GM18907 (cell line): ENCODE measurements at regions not wholly inside any gene's neighbourhood (a gene's known extent, or its start where the extent isn't known, plus 50 kb on each side); places are given as distances from the start of the nearest gene placed in this dataset.

Experiments
- ATAC-seq: cut with Tn5 transposase; IDR thresholded peaks from one replicate; pipeline ENCODE4 v1.9.1; 2021; ENCODE audit warnings: mild to moderate bottlenecking, moderate library complexity; ENCODE audit not compliant: unreplicated experiment

- ATAC-seq = no peak
These were observed 1451.0 kb upstream of the IGFBP7 start for GRCh38 chr4:58561170-58561569.

GRCh38 chr4:58560736-58561135 lies 1450.6 kb upstream of the IGFBP7 start:
- no peak for ATAC-seq

DNA sequence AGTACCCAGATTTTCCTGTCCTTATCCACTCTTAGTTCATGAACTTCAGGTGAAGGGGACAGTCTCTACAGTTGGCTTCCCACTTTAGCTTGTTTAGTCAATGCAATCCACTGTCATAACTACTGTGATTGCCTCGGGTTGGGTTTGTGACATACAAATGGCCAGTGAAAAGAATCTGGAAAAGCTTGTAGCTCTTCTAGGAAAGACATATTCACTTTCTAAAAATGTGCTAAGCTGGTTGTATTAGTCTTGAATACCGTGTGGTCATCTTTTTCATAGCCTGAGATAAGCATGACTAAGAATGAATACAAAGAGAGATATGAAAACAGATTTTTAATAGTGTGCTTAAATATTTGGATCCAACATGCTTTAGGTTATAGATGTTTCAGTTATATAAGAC lies 1443.5 kb upstream of the IGFBP7 start:
- ATAC-seq = no peak

- ATAC-seq = no peak
These were observed 1442.8 kb upstream of the IGFBP7 start for GRCh38 chr4:58553031-58553430.

- ATAC-seq = no peak
These were observed 1441.5 kb upstream of the IGFBP7 start for GRCh38 chr4:58551676-58552075.

DNA sequence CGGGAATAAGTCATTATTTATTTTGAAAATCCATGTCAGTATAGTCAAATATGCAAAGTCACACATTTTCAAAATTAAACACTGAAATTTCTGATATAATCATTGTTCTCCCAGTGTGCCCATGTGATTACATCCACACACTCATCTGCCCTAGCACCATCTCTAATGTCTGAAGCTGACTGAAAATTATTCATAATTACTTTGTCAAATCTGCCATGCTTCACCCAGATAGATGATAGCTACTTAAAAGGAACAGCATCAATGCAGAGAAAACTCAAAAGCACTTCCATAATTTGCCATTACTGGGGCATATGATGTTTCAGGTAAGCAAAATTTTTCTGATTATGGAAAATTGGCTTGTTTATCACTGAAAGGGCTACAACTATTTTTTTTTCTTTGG lies 1433.3 kb upstream of the IGFBP7 start:
- ATAC-seq = no peak

- ATAC-seq = no peak
These were observed 1431.7 kb upstream of the IGFBP7 start for GRCh38 chr4:58541926-58542325.

DNA sequence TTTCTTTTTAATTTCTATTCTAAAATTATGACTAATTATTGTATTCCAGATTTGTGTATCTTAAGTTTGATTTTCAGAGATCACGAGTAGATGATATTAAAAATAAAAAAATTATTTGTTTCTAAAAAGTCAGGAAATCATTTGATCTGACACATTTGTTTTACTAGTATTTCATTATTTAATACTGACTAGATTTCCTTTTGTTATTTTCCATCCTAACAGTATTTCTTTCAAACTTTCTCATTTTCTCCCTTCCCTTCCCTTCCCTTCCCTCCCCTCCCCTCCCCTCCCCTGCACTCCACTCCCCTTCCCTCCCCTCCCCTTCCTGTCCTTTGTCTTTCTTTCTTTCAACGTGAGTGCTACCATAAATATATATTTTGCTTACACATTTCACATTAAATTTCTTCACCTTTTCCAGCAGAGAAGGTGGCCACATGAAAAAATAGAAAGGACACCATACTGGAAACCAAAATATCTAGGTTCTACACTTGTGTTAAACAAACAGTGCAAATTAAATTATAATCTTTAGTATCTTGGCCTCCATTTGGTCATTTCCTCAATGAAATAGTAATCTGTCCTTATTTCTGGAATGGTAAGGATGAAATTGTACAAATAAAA lies 1412.7 kb upstream of the IGFBP7 start:
- no peak for ATAC-seq

GRCh38 chr4:58515226-58515625 lies 1405.0 kb upstream of the IGFBP7 start:
- no peak for ATAC-seq

- ATAC-seq = no peak
These were observed 1404.1 kb upstream of the IGFBP7 start for GRCh38 chr4:58514299-58514698.

GRCh38 chr4:58510652-58511051 lies 1400.5 kb upstream of the IGFBP7 start:
- ATAC-seq = no peak

GRCh38 chr4:58507079-58507478 lies 1396.9 kb upstream of the IGFBP7 start:
- no peak for ATAC-seq

GRCh38 chr4:58502839-58503238 lies 1392.7 kb upstream of the IGFBP7 start:
- ATAC-seq = no peak

GRCh38 chr4:58499182-58499581 lies 1389.0 kb upstream of the IGFBP7 start:
- ATAC-seq = no peak

- no peak for ATAC-seq
These were observed 1381.4 kb upstream of the IGFBP7 start for GRCh38 chr4:58491620-58492019.

GRCh38 chr4:58477950-58478349 lies 1367.8 kb upstream of the IGFBP7 start:
- ATAC-seq = no peak

- no peak for ATAC-seq
These were observed 1367.3 kb upstream of the IGFBP7 start for GRCh38 chr4:58477513-58477912.

DNA sequence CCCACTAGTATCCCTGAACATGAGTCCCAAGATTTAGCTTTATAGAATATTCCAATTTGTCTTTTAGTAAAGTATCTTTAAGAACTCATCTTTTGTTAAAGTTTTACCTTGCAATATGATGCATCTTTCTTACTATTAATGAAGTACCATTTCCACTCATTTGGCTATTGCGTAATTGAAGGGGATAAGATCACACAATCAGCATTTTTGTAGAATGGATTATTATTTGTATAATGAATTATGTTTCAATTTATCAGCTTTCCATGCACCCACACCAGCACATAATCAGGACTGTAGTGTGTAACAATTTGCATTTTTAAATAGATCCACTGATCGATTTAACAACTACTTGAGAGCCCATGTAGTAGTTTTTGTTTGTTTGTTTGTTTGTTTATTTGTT lies 1364.9 kb upstream of the IGFBP7 start:
- no peak for ATAC-seq

- no peak for ATAC-seq
These were observed 1354.8 kb upstream of the IGFBP7 start for GRCh38 chr4:58465031-58465430.

DNA sequence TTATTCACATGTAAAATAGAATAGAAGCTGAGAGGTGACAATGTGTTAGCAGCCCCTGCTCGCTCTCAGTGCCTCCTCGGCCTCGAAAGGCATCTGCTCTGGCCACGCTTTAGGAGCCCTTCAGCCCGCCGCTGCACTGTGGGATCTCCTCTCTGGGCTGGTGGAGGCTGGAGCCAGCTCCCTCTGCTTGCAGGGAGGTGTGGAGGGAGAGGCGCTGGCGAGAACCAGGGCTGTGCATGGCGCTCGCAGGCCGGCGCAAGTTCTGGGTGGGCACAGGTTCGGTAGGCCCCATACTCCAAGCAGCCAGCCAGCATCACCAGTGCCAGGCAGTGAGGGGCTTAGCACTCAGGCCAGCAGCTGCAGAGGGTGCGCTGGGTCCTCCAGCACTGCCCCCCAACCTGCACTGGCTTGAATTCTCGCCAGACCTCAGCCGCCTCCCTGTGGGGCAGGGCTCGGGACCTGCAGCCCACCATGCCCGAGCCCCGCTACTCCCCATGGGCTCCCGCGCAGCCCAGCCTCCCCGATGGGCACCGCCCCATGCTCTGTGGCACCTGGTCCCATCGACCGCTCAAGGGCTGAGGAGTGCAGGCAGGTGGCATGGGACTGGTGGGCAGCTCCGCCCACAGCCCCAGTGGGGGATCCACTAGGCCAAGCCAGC lies 1346.7 kb upstream of the IGFBP7 start:
- ATAC-seq = no peak

DNA sequence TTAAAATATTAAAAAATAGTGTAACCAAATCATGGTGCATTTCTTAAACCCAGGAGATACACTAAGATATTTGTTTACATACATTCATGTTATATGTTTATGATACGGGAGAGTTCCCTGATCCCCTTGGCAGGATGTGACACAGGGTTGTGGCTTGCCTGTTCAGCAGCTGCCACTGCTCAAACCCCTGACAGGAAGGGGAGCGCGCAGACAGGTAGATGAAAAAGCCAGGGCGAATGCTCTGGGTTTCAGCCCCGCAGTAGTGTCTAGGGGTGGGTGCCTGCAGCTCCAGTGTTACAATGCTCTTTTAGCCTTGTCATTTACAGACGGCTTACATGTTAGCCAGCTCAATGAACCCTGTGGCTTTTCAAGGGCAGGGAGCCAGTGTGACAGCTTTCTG lies 1343.8 kb upstream of the IGFBP7 start:
- ATAC-seq = peak; percentile 95

DNA sequence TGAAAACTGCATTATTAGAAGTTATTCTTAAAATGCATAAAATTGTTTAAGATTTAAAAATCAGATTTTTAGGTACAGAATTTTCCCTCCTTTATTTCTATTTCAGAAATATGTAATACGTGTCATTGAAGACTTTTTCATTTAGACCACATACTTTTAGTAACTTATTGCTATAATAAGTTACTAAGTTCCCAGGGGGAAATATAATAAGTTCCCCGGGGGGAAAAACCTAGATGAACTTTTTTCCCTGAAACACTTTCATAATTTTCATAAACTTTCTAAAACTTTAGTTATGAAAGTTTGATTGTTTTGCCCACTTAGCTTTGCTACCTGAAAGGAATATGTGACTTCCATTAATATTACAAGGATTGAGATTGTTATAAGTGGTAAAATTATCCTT lies 1341.5 kb upstream of the IGFBP7 start:
- no peak for ATAC-seq

DNA sequence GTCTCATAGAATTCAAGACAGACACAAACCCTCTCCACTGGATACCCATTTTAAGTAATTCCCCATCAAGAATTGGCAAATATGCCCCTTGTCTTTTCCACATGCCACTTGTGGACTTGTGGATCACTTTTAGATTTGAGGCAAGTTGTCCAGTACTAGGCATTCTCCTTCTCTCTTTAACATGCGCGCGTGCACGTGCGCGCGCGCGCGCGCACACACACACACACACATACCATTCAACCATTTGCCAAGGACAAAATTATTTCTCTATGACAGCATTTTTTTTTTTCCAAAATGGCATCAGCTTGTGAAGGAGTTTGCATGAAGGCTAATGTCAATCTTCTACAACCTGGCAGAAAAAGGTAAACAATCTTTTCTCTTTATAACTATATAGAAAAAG lies 1325.7 kb upstream of the IGFBP7 start:
- no peak for ATAC-seq
